Fibroblast of the aortic adventitia (primary cell): ENCODE measurements at regions not wholly inside any gene's neighbourhood (a gene's known extent, or its start where the extent isn't known, plus 50 kb on each side); places are given as distances from the start of the nearest gene placed in this dataset.

Experiments used
- DNase-seq: peaks from one replicate; pipeline ENCODE4 v3.0.0-alpha.2; 2010; ENCODE audit warnings: low read depth
- H3K4me3 ChIP-seq: 2 replicates; pipeline ENCODE4 v1.5.1; 2011; ENCODE audit warnings: low read depth, mild to moderate bottlenecking, control low read depth, low read length, moderate library complexity
- CTCF ChIP-seq: IDR thresholded peaks from 2 replicates; pipeline ENCODE4 v1.5.1; 2011; ENCODE audit warnings: mild to moderate bottlenecking, low read length, control low read depth, inconsistent platforms; ENCODE audit not compliant: insufficient read depth

- H3K4me3 ChIP-seq: no peak overlapping the region
- TF ChIP-seq CTCF: no peak
These were observed 606.7 kb upstream of the EEF2KMT start for GRCh38 chr16:5704271-5704670.

GRCh38 chr16:5693426-5693825 lies 595.8 kb upstream of the EEF2KMT start:
- no peak for TF ChIP-seq CTCF

More at GRCh38 chr16:5704271-5704670, 606.7 kb upstream of the EEF2KMT start:
- no peak for DNase-seq

GRCh38 chr16:5681966-5682365 lies 584.4 kb upstream of the EEF2KMT start:
- H3K4me3 ChIP-seq: no peak overlapping the region
- DNase-seq: no peak
- TF ChIP-seq CTCF: no peak

More at GRCh38 chr16:5693426-5693825, 595.8 kb upstream of the EEF2KMT start:
- no peak for DNase-seq
- H3K4me3 ChIP-seq: no peak overlapping the region

GRCh38 chr16:5678371-5678770 lies 580.8 kb upstream of the EEF2KMT start:
- TF ChIP-seq CTCF: no peak
- DNase-seq: no peak

GRCh38 chr16:5671421-5671820 lies 573.8 kb upstream of the EEF2KMT start:
- no peak for TF ChIP-seq CTCF
- no peak overlapping the region for H3K4me3 ChIP-seq
- DNase-seq: no peak

More at GRCh38 chr16:5678371-5678770, 580.8 kb upstream of the EEF2KMT start:
- H3K4me3 ChIP-seq: no peak overlapping the region

GRCh38 chr16:5670198-5670597 lies 572.6 kb upstream of the EEF2KMT start:
- no peak for DNase-seq
- H3K4me3 ChIP-seq: no peak overlapping the region
- no peak for TF ChIP-seq CTCF

- DNase-seq: no peak
- no peak for TF ChIP-seq CTCF
- no peak overlapping the region for H3K4me3 ChIP-seq
These were observed 571.0 kb upstream of the EEF2KMT start for GRCh38 chr16:5668553-5668952.
